Hepatocyte (in vitro differentiated cells): ENCODE measurements at regions not wholly inside any gene's neighbourhood (a gene's known extent, or its start where the extent isn't known, plus 50 kb on each side); places are given as distances from the start of the nearest gene placed in this dataset.

ENCODE experiments used
- DNase-seq: peaks from one replicate; pipeline ENCODE4 v3.0.0-alpha.2; 2016; ENCODE audit warnings: low spot score
- H2AFZ ChIP-seq: fragments of 200-600 bp; sonication (generic); 2 replicates; pipeline ENCODE4 v1.6.0; 2016; ENCODE audit warnings: antibody characterized with exemption, mild to moderate bottlenecking
- H3K27ac ChIP-seq: fragments of 200-600 bp; sonication (generic); 2 replicates; pipeline ENCODE4 v1.5.1; 2016; ENCODE audit warnings: mild to moderate bottlenecking
- H3K27me3 ChIP-seq: fragments of 200-600 bp; sonication (generic); 2 replicates; pipeline ENCODE4 v1.6.1; 2016
- H3K36me3 ChIP-seq: fragments of 200-600 bp; sonication (generic); replicated peaks from 2 replicates; pipeline ENCODE4 v1.5.1; 2016; ENCODE audit warnings: low read depth; ENCODE audit not compliant: insufficient read depth
- H3K4me1 ChIP-seq: fragments of 200-600 bp; sonication (generic); 2 replicates; pipeline ENCODE4 v1.5.1; 2016; ENCODE audit warnings: mild to moderate bottlenecking, moderate library complexity; ENCODE audit not compliant: insufficient read depth
- H3K4me2 ChIP-seq: fragments of 200-600 bp; sonication (generic); 2 replicates; pipeline ENCODE4 v1.6.0; 2016
- H3K4me3 ChIP-seq: fragments of 200-600 bp; sonication (generic); 2 replicates; pipeline ENCODE4 v1.5.1; 2016; ENCODE audit warnings: mild to moderate bottlenecking
- H3K79me2 ChIP-seq: fragments of 200-600 bp; sonication (generic); 2 replicates; pipeline ENCODE4 v1.6.0; 2017; ENCODE audit warnings: mild to moderate bottlenecking
- H3K9me2 ChIP-seq: fragments of 200-600 bp; sonication (generic); replicated peaks from 2 replicates; pipeline ENCODE4 v1.6.0; 2017; ENCODE audit warnings: mild to moderate bottlenecking; ENCODE audit not compliant: insufficient read depth
- H3K9me3 ChIP-seq: fragments of 200-600 bp; sonication (generic); 2 replicates; pipeline ENCODE4 v1.5.1; 2016; ENCODE audit warnings: low read depth, mild to moderate bottlenecking
- H4K20me1 ChIP-seq: fragments of 200-600 bp; sonication (generic); 2 replicates; pipeline ENCODE4 v1.6.0; 2016; ENCODE audit warnings: mild to moderate bottlenecking; ENCODE audit not compliant: insufficient read depth, poor library complexity, severe bottlenecking
- CTCF ChIP-seq: fragments of 200-600 bp; sonication (generic); IDR thresholded peaks from 2 replicates; pipeline ENCODE4 v1.5.1; 2016; ENCODE audit warnings: antibody characterized with exemption, mild to moderate bottlenecking; ENCODE audit not compliant: poor library complexity
- EZH2 ChIP-seq: fragments of 200-600 bp; sonication (generic); IDR thresholded peaks from 2 replicates; pipeline ENCODE4 v1.6.1; 2016; ENCODE audit warnings: antibody characterized with exemption, mild to moderate bottlenecking, borderline replicate concordance
- EZH2phosphoT487 ChIP-seq: fragments of 200-600 bp; sonication (generic); IDR thresholded peaks from one replicate; pipeline ENCODE4 v1.6.1; 2018; ENCODE audit warnings: antibody characterized with exemption, mild to moderate bottlenecking, low read depth, moderate library complexity; ENCODE audit not compliant: unreplicated experiment, severe bottlenecking
- WGBS: methylation state at CpG from one replicate; pipeline ENCODE4 v1.1.6; 2016; ENCODE audit warnings: low lambda C conversion rate; ENCODE audit errors: missing lambda C conversion rate; 5-methylcytosine and 5-hydroxymethylcytosine counted together

- H3K27me3 ChIP-seq = no peaks in the 10 kb centered on the region
- no peak for TF ChIP-seq CTCF
- no peak for TF ChIP-seq EZH2phosphoT487
- TF ChIP-seq EZH2 = no peak
- H4K20me1 ChIP-seq = no peaks in the 10 kb centered on the region
- no peaks in the 10 kb centered on the region for H3K9me2 ChIP-seq
- DNase-seq = no peak
- H2AFZ ChIP-seq = no peak overlapping the region
- H3K36me3 ChIP-seq = no peaks in the 10 kb centered on the region
- no peak overlapping the region for H3K27ac ChIP-seq
- H3K9me3 ChIP-seq = no peaks in the 10 kb centered on the region
- H3K4me3 ChIP-seq = no peak overlapping the region
- no peaks in the 10 kb centered on the region for H3K4me1 ChIP-seq
- H3K4me2 ChIP-seq = no peak overlapping the region
- H3K79me2 ChIP-seq = no peaks in the 10 kb centered on the region
- WGBS = 85% methylated on average over 9 of the region's 9 CpGs
Measured at GRCh38 chrX:131747173-131747572, 203.3 kb downstream of the OR13H1 start.

GRCh38 chrX:131752493-131753198 is 208.8 kb downstream of the OR13H1 start:
- WGBS = 90% methylated on average over 24 of the region's 24 CpGs
- no peak for DNase-seq
- H2AFZ ChIP-seq = no peak overlapping the region
- no peaks in the 10 kb centered on the region for H4K20me1 ChIP-seq
- no peaks in the 10 kb centered on the region for H3K27me3 ChIP-seq
- TF ChIP-seq EZH2phosphoT487 (no peak), CTCF (no peak), EZH2 (no peak)
- H3K4me2 ChIP-seq = no peak overlapping the region
- no peaks in the 10 kb centered on the region for H3K9me3 ChIP-seq
- no peaks in the 10 kb centered on the region for H3K79me2 ChIP-seq
- no peak overlapping the region for H3K27ac ChIP-seq
- no peaks in the 10 kb centered on the region for H3K9me2 ChIP-seq
- H3K4me3 ChIP-seq = no peak overlapping the region
- H3K4me1 ChIP-seq = no peaks in the 10 kb centered on the region
- H3K36me3 ChIP-seq = no peaks in the 10 kb centered on the region

GRCh38 chrX:131762802-131763234 is 218.9 kb downstream of the OR13H1 start:
- Histone ChIP-seq H3K27me3 (no peaks in the 10 kb centered on the region), H3K27ac (no peak overlapping the region), H3K4me3 (no peak overlapping the region), H3K4me2 (no peak overlapping the region), H2AFZ (no peak overlapping the region), H4K20me1 (no peaks in the 10 kb centered on the region), H3K79me2 (no peaks in the 10 kb centered on the region), H3K9me3 (no peaks in the 10 kb centered on the region), H3K36me3 (no peaks in the 10 kb centered on the region), H3K4me1 (no peaks in the 10 kb centered on the region), H3K9me2 (no peaks in the 10 kb centered on the region)
- TF ChIP-seq EZH2 = no peak
- TF ChIP-seq EZH2phosphoT487 = no peak
- TF ChIP-seq CTCF = no peak
- DNase-seq = no peak
- WGBS = 78% methylated on average over 7 of the region's 7 CpGs
